Adrenal gland (tissue), 5 donors: ENCODE measurements at regions not wholly inside any gene's neighbourhood (a gene's known extent, or its start where the extent isn't known, plus 50 kb on each side); places are given as distances from the start of the nearest gene placed in this dataset.

Experiments used
- POLR2A ChIP-seq, 2 donors: fragments of 450-650 bp; IDR thresholded peaks; one replicate each; pipeline ENCODE4 v1.6.1; 2017; ENCODE audit warnings: antibody characterized with exemption in 2 of 2, mild to moderate bottlenecking in 2 of 2, moderate library complexity in 1 of 2
- TF ChIP-seq, protein P1 (sequence below), 6 experiments: fragments of 450-650 bp in 4 of 6; fragments of 200-600 bp in 2 of 6; sonication (generic) in 1 of 6; IDR thresholded peaks; 1 replicate in 5 of 6; 2 replicates in 1 of 6; pipeline versions ENCODE4 v1.5.1 to v1.8.0; 2016 to 2021; ENCODE audit warnings: antibody characterized with exemption in 6 of 6, mild to moderate bottlenecking in 2 of 6, moderate library complexity in 1 of 6
- donor health status: DM: no; HTN: no; CAD: no.

DNA sequence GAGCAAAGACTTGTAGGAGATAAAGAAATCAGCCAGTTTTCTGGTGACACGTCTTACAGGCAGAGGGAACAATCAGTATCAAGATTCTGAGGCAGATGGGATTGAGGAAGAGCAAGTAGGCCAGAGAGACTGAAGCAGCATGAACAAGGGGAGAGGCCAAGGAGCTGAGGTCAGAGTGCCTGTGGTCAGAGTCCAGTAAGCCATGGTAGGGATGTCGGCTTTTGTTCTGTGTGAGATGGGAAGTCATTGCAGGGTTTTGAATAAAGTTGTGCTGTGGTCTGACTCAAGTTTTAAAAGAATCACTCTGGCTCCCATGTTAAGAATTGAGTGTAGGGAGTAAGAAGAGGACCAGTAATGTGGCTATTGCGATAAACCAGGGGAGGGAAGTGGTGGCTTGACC is 85.9 kb upstream of the IVNS1ABP start:
- TF ChIP-seq, protein P1, sequence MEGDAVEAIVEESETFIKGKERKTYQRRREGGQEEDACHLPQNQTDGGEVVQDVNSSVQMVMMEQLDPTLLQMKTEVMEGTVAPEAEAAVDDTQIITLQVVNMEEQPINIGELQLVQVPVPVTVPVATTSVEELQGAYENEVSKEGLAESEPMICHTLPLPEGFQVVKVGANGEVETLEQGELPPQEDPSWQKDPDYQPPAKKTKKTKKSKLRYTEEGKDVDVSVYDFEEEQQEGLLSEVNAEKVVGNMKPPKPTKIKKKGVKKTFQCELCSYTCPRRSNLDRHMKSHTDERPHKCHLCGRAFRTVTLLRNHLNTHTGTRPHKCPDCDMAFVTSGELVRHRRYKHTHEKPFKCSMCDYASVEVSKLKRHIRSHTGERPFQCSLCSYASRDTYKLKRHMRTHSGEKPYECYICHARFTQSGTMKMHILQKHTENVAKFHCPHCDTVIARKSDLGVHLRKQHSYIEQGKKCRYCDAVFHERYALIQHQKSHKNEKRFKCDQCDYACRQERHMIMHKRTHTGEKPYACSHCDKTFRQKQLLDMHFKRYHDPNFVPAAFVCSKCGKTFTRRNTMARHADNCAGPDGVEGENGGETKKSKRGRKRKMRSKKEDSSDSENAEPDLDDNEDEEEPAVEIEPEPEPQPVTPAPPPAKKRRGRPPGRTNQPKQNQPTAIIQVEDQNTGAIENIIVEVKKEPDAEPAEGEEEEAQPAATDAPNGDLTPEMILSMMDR (IDR thresholded peaks at IDR 0.05): no peak
- no peak for TF ChIP-seq POLR2A (IDR thresholded peaks at IDR 0.05)
